Prostate gland (tissue), 2 donors: ENCODE measurements at regions not wholly inside any gene's neighbourhood (a gene's known extent, or its start where the extent isn't known, plus 50 kb on each side); places are given as distances from the start of the nearest gene placed in this dataset.

Experiments
- POLR2A ChIP-seq: fragments of 450-650 bp; IDR thresholded peaks from one replicate; pipeline ENCODE4 v1.6.1; 2016; ENCODE audit warnings: antibody characterized with exemption, mild to moderate bottlenecking
- POLR2AphosphoS5 ChIP-seq: sonication (generic); formaldehyde crosslinking; IDR thresholded peaks from one replicate; pipeline ENCODE4 v1.6.1; 2017; ENCODE audit warnings: antibody characterized with exemption
- TF ChIP-seq, protein P1 (sequence below), 4 experiments: fragments of 200-600 bp in 2 of 4; fragments of 450-650 bp in 2 of 4; sonication (generic) in 2 of 4; IDR thresholded peaks; 1 replicate in 3 of 4; 2 replicates in 1 of 4; pipeline ENCODE4 v1.5.1; 2016 to 2019; ENCODE audit warnings: antibody characterized with exemption in 4 of 4, mild to moderate bottlenecking in 2 of 4, moderate library complexity in 2 of 4

DNA sequence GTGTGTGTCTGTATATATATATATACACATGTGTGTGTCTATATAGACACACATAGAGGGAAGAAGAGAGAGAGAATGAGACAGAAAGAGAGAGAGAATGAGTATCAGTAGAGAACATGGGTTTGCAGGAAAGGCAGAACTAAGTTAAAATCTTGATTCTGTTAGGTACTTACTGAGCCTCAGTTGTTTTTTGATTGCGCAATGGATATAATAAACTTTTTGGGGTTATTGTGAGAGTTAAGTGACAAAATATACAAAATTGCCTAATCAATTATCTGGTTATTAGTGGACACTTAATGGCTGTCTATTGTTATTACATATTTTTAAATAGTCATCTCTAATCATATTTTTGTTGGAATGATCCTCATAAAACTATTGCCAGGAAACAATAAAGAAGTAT, 169.0 kb downstream of the ETNK1 start:
- TF ChIP-seq, protein P1, sequence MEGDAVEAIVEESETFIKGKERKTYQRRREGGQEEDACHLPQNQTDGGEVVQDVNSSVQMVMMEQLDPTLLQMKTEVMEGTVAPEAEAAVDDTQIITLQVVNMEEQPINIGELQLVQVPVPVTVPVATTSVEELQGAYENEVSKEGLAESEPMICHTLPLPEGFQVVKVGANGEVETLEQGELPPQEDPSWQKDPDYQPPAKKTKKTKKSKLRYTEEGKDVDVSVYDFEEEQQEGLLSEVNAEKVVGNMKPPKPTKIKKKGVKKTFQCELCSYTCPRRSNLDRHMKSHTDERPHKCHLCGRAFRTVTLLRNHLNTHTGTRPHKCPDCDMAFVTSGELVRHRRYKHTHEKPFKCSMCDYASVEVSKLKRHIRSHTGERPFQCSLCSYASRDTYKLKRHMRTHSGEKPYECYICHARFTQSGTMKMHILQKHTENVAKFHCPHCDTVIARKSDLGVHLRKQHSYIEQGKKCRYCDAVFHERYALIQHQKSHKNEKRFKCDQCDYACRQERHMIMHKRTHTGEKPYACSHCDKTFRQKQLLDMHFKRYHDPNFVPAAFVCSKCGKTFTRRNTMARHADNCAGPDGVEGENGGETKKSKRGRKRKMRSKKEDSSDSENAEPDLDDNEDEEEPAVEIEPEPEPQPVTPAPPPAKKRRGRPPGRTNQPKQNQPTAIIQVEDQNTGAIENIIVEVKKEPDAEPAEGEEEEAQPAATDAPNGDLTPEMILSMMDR (IDR thresholded peaks at IDR 0.05), result no peak
- no peak for TF ChIP-seq POLR2A
- no peak for TF ChIP-seq POLR2AphosphoS5
